Left colon (tissue), 2 donors: ENCODE measurements at regions not wholly inside any gene's neighbourhood (a gene's known extent, or its start where the extent isn't known, plus 50 kb on each side); places are given as distances from the start of the nearest gene placed in this dataset.
"Not testable (repeated sequence)": the region's sequence is repeated elsewhere in the genome, so short reads cannot be mapped to it uniquely, and the experiment has no call there.

Experiments used
- ATAC-seq: fragments of 200-7000 bp; cut with Tn5 transposase; one replicate; pipeline ENCODE4 v1.9.1; 2020; ENCODE audit warnings: mild to moderate bottlenecking, moderate library complexity
- DNase-seq, 2 donors: peaks; one replicate each; pipeline ENCODE4 v3.0.0-alpha.2; 2020
- intact Hi-C, 2 donors: fragments of 100-400 bp; cut with DNase I in 1 of 2; cut with micrococcal nuclease in 1 of 2; formaldehyde crosslinking; loops; one replicate each; pipeline versions ENCODE4 v1.11.2 to v1.14.0; 2022; cut with DNase I, micrococcal nuclease
- donor health status: DM: no; HTN: no; CAD: no.
- donor health status: DM: yes; HTN: yes; CAD: no.

- no peak for ATAC-seq
- intact Hi-C loops = no loop called here
- DNase-seq = no peak
Observed at GRCh38 chr22:34834059-34834458, 231.9 kb upstream of the ISX start.

- DNase-seq, ATAC-seq, intact Hi-C loops: not testable (repeated sequence)
Observed at GRCh38 chr22:34834541-34834940, 231.4 kb upstream of the ISX start.

GRCh38 chr22:34841331-34841771 lies 224.6 kb upstream of the ISX start:
- no peak for ATAC-seq

DNA sequence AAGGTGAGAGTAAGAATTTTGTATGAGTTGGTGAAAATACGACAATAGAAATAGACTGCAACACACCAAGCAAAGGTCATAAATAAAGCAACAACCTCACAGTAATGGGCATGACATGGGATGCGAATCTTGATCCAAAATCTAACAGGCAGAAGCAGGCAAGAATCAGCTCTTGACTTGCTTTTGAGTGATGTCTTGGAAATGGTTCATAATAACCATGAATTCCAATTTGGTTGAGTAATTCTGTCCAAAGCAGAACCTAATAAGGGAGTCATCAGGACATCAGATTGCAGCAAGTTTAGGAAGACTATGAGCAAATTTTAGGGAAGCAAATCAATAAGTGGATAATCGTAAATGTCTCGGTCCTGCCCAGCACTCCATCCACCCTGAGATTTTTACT lies 224.0 kb upstream of the ISX start:
- intact Hi-C loops = no loop called here
- DNase-seq (no peak), ATAC-seq (no peak)

More at GRCh38 chr22:34841331-34841771, 224.6 kb upstream of the ISX start:
- intact Hi-C loops = no loop called here
- DNase-seq = no peak

- intact Hi-C loops = no loop called here
- DNase-seq (no peak), ATAC-seq (no peak)
Observed at GRCh38 chr22:34842630-34843029, 223.3 kb upstream of the ISX start.

GRCh38 chr22:34843743-34844142 lies 222.2 kb upstream of the ISX start:
- DNase-seq, intact Hi-C loops, ATAC-seq: not testable (repeated sequence)

DNA sequence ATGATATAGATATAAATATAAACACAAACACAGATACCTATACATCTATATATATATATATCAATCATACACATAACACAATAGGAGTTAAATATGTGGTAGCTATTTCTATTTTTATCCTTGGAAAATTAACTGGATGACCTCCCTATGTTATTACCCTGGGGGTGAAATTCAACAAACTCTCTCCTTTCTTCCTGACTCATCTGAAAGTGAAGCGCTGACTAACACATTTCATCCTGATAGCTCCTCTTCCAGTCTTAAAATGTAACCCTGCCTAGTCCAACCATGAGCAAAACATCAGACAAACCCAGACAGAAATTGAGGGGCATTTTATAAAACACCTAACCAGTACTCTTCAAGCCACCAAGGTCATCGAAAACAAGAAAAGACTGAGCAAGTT lies 220.6 kb upstream of the ISX start:
- no peak for ATAC-seq
- intact Hi-C loops = no loop called here
- no peak for DNase-seq

- DNase-seq = no peak
- ATAC-seq = no peak
- intact Hi-C loops = no loop called here
Observed at GRCh38 chr22:34847072-34847471, 218.9 kb upstream of the ISX start.

DNA sequence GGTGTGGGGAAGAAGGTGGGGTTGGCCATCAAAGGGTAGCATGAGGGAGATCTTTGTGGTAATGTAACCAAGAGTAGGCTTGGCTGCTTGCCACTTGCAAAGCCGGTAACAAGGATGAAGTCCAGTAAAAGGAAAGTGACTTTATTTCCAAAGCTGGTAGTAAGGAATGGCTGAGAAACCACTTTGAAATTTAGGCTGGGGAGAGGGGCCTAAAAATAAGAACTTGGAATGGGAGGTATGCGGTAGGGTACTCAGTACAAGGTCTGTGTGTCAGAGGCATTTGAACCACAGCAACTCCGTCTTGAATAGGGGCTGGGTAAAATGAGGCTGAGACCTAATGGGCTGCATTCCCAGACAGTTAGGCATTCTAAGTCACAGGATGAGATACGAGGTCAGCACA lies 216.0 kb upstream of the ISX start:
- DNase-seq = no peak
- ATAC-seq = no peak
- intact Hi-C loops = no loop called here

- intact Hi-C loops = no loop called here
- ATAC-seq = no peak
Observed at GRCh38 chr22:34851918-34852662, 213.9 kb upstream of the ISX start.

GRCh38 chr22:34855471-34855870 lies 210.5 kb upstream of the ISX start:
- DNase-seq (no peak), ATAC-seq (no peak)
- intact Hi-C loops = no loop called here

More at GRCh38 chr22:34851918-34852662, 213.9 kb upstream of the ISX start:
- no peak for DNase-seq

- ATAC-seq (no peak), DNase-seq (no peak)
- intact Hi-C loops = no loop called here
Observed at GRCh38 chr22:34858066-34858465, 207.9 kb upstream of the ISX start.

GRCh38 chr22:34861787-34862186 lies 204.2 kb upstream of the ISX start:
- no peak for ATAC-seq
- no peak for DNase-seq
- intact Hi-C loops = no loop called here

GRCh38 chr22:34866081-34866480 lies 199.9 kb upstream of the ISX start:
- ATAC-seq (no peak), DNase-seq (no peak)
- intact Hi-C loops = no loop called here

GRCh38 chr22:34866495-34867131 lies 199.3 kb upstream of the ISX start:
- ATAC-seq = no peak

DNA sequence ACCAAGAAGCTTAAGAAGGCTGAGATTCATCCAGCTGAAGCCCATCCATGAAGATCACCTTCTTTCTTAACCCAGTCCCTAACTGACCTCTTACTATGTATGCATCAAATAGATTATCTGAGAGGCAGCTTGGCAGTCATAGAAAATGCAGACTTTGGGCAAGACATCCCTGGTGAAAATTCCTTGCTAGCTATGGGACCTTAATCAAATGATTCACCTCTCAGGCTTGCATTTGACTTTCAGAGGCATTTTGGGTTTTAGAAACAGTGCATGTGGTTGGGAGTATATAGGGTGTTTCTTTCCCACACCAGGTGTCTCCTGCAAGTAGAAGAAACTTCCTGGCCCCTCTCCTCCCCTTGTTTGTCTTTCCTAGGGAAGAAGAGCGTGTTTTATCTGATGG lies 188.5 kb upstream of the ISX start:
- ATAC-seq (no peak), DNase-seq (no peak)
- intact Hi-C loops = no loop called here

More at GRCh38 chr22:34866495-34867131, 199.3 kb upstream of the ISX start:
- DNase-seq = no peak
- intact Hi-C loops = no loop called here

GRCh38 chr22:34878171-34878570 lies 187.8 kb upstream of the ISX start:
- no peak for ATAC-seq
- no peak for DNase-seq

GRCh38 chr22:34879001-34879400 lies 187.0 kb upstream of the ISX start:
- no peak for DNase-seq
- intact Hi-C loops = no loop called here
- no peak for ATAC-seq

More at GRCh38 chr22:34878171-34878570, 187.8 kb upstream of the ISX start:
- intact Hi-C loops = no loop called here

GRCh38 chr22:34880662-34881061 lies 185.3 kb upstream of the ISX start:
- DNase-seq (no peak), ATAC-seq (no peak)
- intact Hi-C loops = no loop called here

GRCh38 chr22:34881453-34881852 lies 184.5 kb upstream of the ISX start:
- DNase-seq (no peak), ATAC-seq (no peak)
- intact Hi-C loops = no loop called here

DNA sequence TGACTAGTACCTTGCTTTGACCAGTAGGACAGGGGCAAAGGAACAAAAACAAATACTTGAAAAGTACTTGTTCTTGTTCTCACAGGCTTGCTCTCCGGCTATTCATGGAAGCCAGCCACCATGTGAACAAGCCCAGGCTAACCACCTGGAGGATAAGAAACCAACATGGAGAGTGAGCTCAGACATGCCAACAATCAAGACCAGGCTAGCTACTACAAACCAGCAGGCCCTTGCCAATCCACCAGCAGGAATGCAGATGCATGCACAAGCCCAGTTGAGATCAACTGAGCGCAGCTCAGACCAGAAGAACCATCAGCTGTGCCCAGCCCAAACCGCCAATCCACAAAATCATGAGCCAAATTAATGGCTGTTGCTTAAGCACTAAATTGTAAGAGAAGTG lies 180.1 kb upstream of the ISX start:
- DNase-seq = no peak
- intact Hi-C loops = no loop called here
- ATAC-seq = no peak
